Stimulated activated memory B cell treated with anti-CD40 and anti-IgM and Interleukin-4, amounts not matched to agents 10 μg/mL and 1 μg/mL and 100 μg/mL, for 72 hours (primary cell): ENCODE measurements at regions not wholly inside any gene's neighbourhood (a gene's known extent, or its start where the extent isn't known, plus 50 kb on each side); places are given as distances from the start of the nearest gene placed in this dataset.

Source experiments
- ATAC-seq: fragments of 150-1000 bp; cut with Tn5 transposase; 2 replicates; pipeline ENCODE4 v1.10.0; 2021
- H3K27ac Mint-ChIP-seq: one replicate; pipeline ENCODE4 v1.8.0; 2022; ENCODE audit warnings: mild to moderate bottlenecking, mixed read lengths
- H3K27me3 Mint-ChIP-seq: one replicate; pipeline ENCODE4 v1.8.0; 2022; ENCODE audit warnings: mixed read lengths
- H3K36me3 Mint-ChIP-seq: one replicate; pipeline ENCODE4 v1.8.0; 2022; ENCODE audit warnings: mixed read lengths
- H3K4me1 Mint-ChIP-seq: one replicate; pipeline ENCODE4 v1.8.0; 2022; ENCODE audit warnings: mixed read lengths
- H3K4me3 Mint-ChIP-seq: one replicate; pipeline ENCODE4 v1.8.0; 2022; ENCODE audit warnings: mild to moderate bottlenecking, moderate library complexity, mixed read lengths
- H3K9me3 Mint-ChIP-seq: one replicate; pipeline ENCODE4 v1.8.0; 2022; ENCODE audit warnings: mixed read lengths

GRCh38 chr4:144291164-144291563, 150.6 kb upstream of the GYPA start:
- H3K4me1 Mint-ChIP-seq = no peaks in the 10 kb centered on the region
- H3K36me3 Mint-ChIP-seq = no peaks in the 10 kb centered on the region
- ATAC-seq = no peak
- H3K9me3 Mint-ChIP-seq = no peaks in the 10 kb centered on the region
- no peak overlapping the region for H3K27ac Mint-ChIP-seq
- H3K4me3 Mint-ChIP-seq = no peak overlapping the region
- no peaks in the 10 kb centered on the region for H3K27me3 Mint-ChIP-seq

- H3K27ac Mint-ChIP-seq = no peak overlapping the region
- no peaks in the 10 kb centered on the region for H3K27me3 Mint-ChIP-seq
- no peak overlapping the region for H3K4me3 Mint-ChIP-seq
- H3K9me3 Mint-ChIP-seq = no peaks in the 10 kb centered on the region
- H3K36me3 Mint-ChIP-seq = no peaks in the 10 kb centered on the region
- no peaks in the 10 kb centered on the region for H3K4me1 Mint-ChIP-seq
- ATAC-seq = no peak
These were observed 153.7 kb upstream of the GYPA start for GRCh38 chr4:144294211-144294610.

- ATAC-seq = no peak
- Mint-ChIP-seq H3K4me1 (no peaks in the 10 kb centered on the region), H3K9me3 (no peaks in the 10 kb centered on the region), H3K4me3 (no peak overlapping the region), H3K36me3 (no peaks in the 10 kb centered on the region), H3K27ac (no peak overlapping the region), H3K27me3 (no peaks in the 10 kb centered on the region)
These were observed 154.9 kb upstream of the GYPA start for GRCh38 chr4:144295286-144295995.

GRCh38 chr4:144296941-144297340, 156.4 kb upstream of the GYPA start:
- H3K9me3 Mint-ChIP-seq = no peaks in the 10 kb centered on the region

GRCh38 chr4:144298519-144298918, 158.0 kb upstream of the GYPA start:
- Mint-ChIP-seq H3K4me3 (no peak overlapping the region), H3K27me3 (no peaks in the 10 kb centered on the region), H3K36me3 (no peaks in the 10 kb centered on the region), H3K4me1 (no peaks in the 10 kb centered on the region), H3K27ac (no peak overlapping the region), H3K9me3 (no peaks in the 10 kb centered on the region)
- ATAC-seq = no peak

More at GRCh38 chr4:144296941-144297340, 156.4 kb upstream of the GYPA start:
- Mint-ChIP-seq H3K27ac (no peak overlapping the region), H3K36me3 (no peaks in the 10 kb centered on the region), H3K4me3 (no peak overlapping the region), H3K27me3 (no peaks in the 10 kb centered on the region), H3K4me1 (no peaks in the 10 kb centered on the region)
- ATAC-seq = no peak

- Mint-ChIP-seq H3K9me3 (no peaks in the 10 kb centered on the region), H3K27ac (no peak overlapping the region), H3K4me1 (no peaks in the 10 kb centered on the region)
These were observed 160.1 kb upstream of the GYPA start for GRCh38 chr4:144300616-144301015.

GRCh38 chr4:144302704-144303536, 162.4 kb upstream of the GYPA start:
- Mint-ChIP-seq H3K4me3 (no peak overlapping the region), H3K27ac (no peak overlapping the region), H3K36me3 (no peaks in the 10 kb centered on the region), H3K27me3 (no peaks in the 10 kb centered on the region), H3K9me3 (no peaks in the 10 kb centered on the region), H3K4me1 (no peaks in the 10 kb centered on the region)
- no peak for ATAC-seq

More at GRCh38 chr4:144300616-144301015, 160.1 kb upstream of the GYPA start:
- H3K36me3 Mint-ChIP-seq = no peaks in the 10 kb centered on the region
- H3K4me3 Mint-ChIP-seq = no peak overlapping the region
- ATAC-seq = no peak
- no peaks in the 10 kb centered on the region for H3K27me3 Mint-ChIP-seq

GRCh38 chr4:144304025-144304424, 163.5 kb upstream of the GYPA start:
- Mint-ChIP-seq H3K4me3 (no peak overlapping the region), H3K27me3 (no peaks in the 10 kb centered on the region), H3K36me3 (no peaks in the 10 kb centered on the region), H3K4me1 (no peaks in the 10 kb centered on the region), H3K9me3 (no peaks in the 10 kb centered on the region), H3K27ac (no peak overlapping the region)
- no peak for ATAC-seq

GRCh38 chr4:144310535-144310934, 170.0 kb upstream of the GYPA start:
- no peaks in the 10 kb centered on the region for H3K4me1 Mint-ChIP-seq
- H3K36me3 Mint-ChIP-seq = peaks cover 5% of the 10 kb centered on the region
- H3K27me3 Mint-ChIP-seq = no peaks in the 10 kb centered on the region
- no peak for ATAC-seq
- no peak overlapping the region for H3K4me3 Mint-ChIP-seq
- peaks cover 10% of the 10 kb centered on the region for H3K9me3 Mint-ChIP-seq
- no peak overlapping the region for H3K27ac Mint-ChIP-seq

- Mint-ChIP-seq H3K4me1 (no peaks in the 10 kb centered on the region), H3K4me3 (no peak overlapping the region), H3K27ac (no peak overlapping the region), H3K9me3 (peaks cover 15% of the 10 kb centered on the region), H3K27me3 (no peaks in the 10 kb centered on the region), H3K36me3 (peaks cover 5% of the 10 kb centered on the region)
- no peak for ATAC-seq
These were observed 172.9 kb upstream of the GYPA start for GRCh38 chr4:144313370-144313769.

- H3K9me3 Mint-ChIP-seq = peaks cover 13% of the 10 kb centered on the region
- H3K4me3 Mint-ChIP-seq = no peak overlapping the region
- no peaks in the 10 kb centered on the region for H3K4me1 Mint-ChIP-seq
- no peak for ATAC-seq
- peaks cover 5% of the 10 kb centered on the region for H3K36me3 Mint-ChIP-seq
- H3K27ac Mint-ChIP-seq = no peak overlapping the region
- no peaks in the 10 kb centered on the region for H3K27me3 Mint-ChIP-seq
These were observed 176.4 kb upstream of the GYPA start for GRCh38 chr4:144316869-144317268.

GRCh38 chr4:144318797-144319196, 178.3 kb upstream of the GYPA start:
- Mint-ChIP-seq H3K4me3 (no peak overlapping the region), H3K27ac (no peak overlapping the region), H3K9me3 (peaks cover 11% of the 10 kb centered on the region), H3K4me1 (no peaks in the 10 kb centered on the region), H3K27me3 (peaks cover 10% of the 10 kb centered on the region), H3K36me3 (peaks cover 5% of the 10 kb centered on the region)
- no peak for ATAC-seq

- peaks cover 3% of the 10 kb centered on the region for H3K9me3 Mint-ChIP-seq
- H3K36me3 Mint-ChIP-seq = no peaks in the 10 kb centered on the region
- ATAC-seq = peak; percentile 12
- no peaks in the 10 kb centered on the region for H3K4me1 Mint-ChIP-seq
- H3K27ac Mint-ChIP-seq = no peak overlapping the region
- H3K4me3 Mint-ChIP-seq = no peak overlapping the region
- no peaks in the 10 kb centered on the region for H3K27me3 Mint-ChIP-seq
These were observed 196.1 kb upstream of the GYPA start for GRCh38 chr4:144336633-144337032.

- no peak for ATAC-seq
- Mint-ChIP-seq H3K36me3 (no peaks in the 10 kb centered on the region), H3K27me3 (no peaks in the 10 kb centered on the region), H3K4me1 (no peaks in the 10 kb centered on the region), H3K9me3 (peaks cover 3% of the 10 kb centered on the region), H3K4me3 (no peak overlapping the region), H3K27ac (no peak overlapping the region)
These were observed 197.6 kb upstream of the GYPA start for GRCh38 chr4:144338148-144338547.

GRCh38 chr4:144338834-144339233, 198.3 kb upstream of the GYPA start:
- Mint-ChIP-seq H3K9me3 (peaks cover 3% of the 10 kb centered on the region), H3K27ac (no peak overlapping the region), H3K27me3 (no peaks in the 10 kb centered on the region), H3K4me3 (no peak overlapping the region), H3K4me1 (no peaks in the 10 kb centered on the region), H3K36me3 (no peaks in the 10 kb centered on the region)
- no peak for ATAC-seq

- Mint-ChIP-seq H3K27me3 (no peaks in the 10 kb centered on the region), H3K36me3 (no peaks in the 10 kb centered on the region), H3K9me3 (peaks cover 3% of the 10 kb centered on the region), H3K4me3 (no peak overlapping the region), H3K27ac (no peak overlapping the region), H3K4me1 (no peaks in the 10 kb centered on the region)
- no peak for ATAC-seq
These were observed 200.4 kb upstream of the GYPA start for GRCh38 chr4:144340931-144341330.
